ENCODE measurements at regions not wholly inside any gene's neighbourhood (a gene's known extent, or its start where the extent isn't known, plus 50 kb on each side); places are given as distances from the start of the nearest gene placed in this dataset.

GRCh38 chr3:20529911-20530310 is 343.9 kb upstream of the SGO1 start:
- TF ChIP-seq SP1 (IDR thresholded peaks at IDR 0.05; ENCODE audit: low read depth) (no peak), TCF7L2 (IDR thresholded peaks at IDR 0.05; ENCODE audit: borderline replicate concordance, extremely low read depth, insufficient read depth, insufficient read length) (no peak), CTCF (IDR thresholded peaks at IDR 0.05 in 2 of 3, conservative IDR thresholded peaks at IDR 0.05 in 1 of 3; ENCODE audit: borderline replicate concordance in 1 of 3, insufficient read depth in 1 of 3, low read depth in 2 of 3, low read length in 2 of 3) (no peak), ZFX (IDR thresholded peaks at IDR 0.05) (no peak), EZH2 (IDR thresholded peaks at IDR 0.05) (no peak), REST (IDR thresholded peaks at IDR 0.05; ENCODE audit: low read depth) (no peak), POLR2A (IDR thresholded peaks at IDR 0.05; ENCODE audit: borderline replicate concordance, extremely low read depth, insufficient read depth, insufficient read length) (no peak)

Data from HCT116 (cell line).